Stomach (tissue), 4 donors: ENCODE measurements at regions not wholly inside any gene's neighbourhood (a gene's known extent, or its start where the extent isn't known, plus 50 kb on each side); places are given as distances from the start of the nearest gene placed in this dataset.

ENCODE experiments used
- CTCF ChIP-seq, 7 experiments: fragments of 450-650 bp in 4 of 7; fragments of 200-600 bp in 3 of 7; sonication (generic) in 3 of 7; IDR thresholded peaks; one replicate each; pipeline ENCODE4 v1.5.1; 2016 to 2019; ENCODE audit warnings: antibody characterized with exemption in 7 of 7, control low read depth in 2 of 7, mild to moderate bottlenecking in 1 of 7
- POLR2AphosphoS5 ChIP-seq, 3 donors: sonication (generic); formaldehyde crosslinking; IDR thresholded peaks; one replicate each; pipeline ENCODE4 v1.6.1; 2016; ENCODE audit warnings: antibody characterized with exemption in 3 of 3

- TF ChIP-seq CTCF (IDR thresholded peaks at IDR 0.05) (no peak), POLR2AphosphoS5 (IDR thresholded peaks at IDR 0.05) (no peak)
Measured at GRCh38 chr13:59439776-59440428, 723.8 kb downstream of the DIAPH3 start.
